GM23248 (cell line): ENCODE measurements at regions not wholly inside any gene's neighbourhood (a gene's known extent, or its start where the extent isn't known, plus 50 kb on each side); places are given as distances from the start of the nearest gene placed in this dataset.

Source experiments
- DNase-seq: peaks from one replicate; pipeline ENCODE4 v3.0.0-alpha.2; 2015
- H2AFZ ChIP-seq: fragments of 200-600 bp; sonication (generic); 2 replicates; pipeline ENCODE4 v1.6.1; 2016; ENCODE audit warnings: antibody characterized with exemption
- H3F3A ChIP-seq: fragments of 200-600 bp; sonication (generic); 2 replicates; pipeline ENCODE4 v1.6.1; 2016; ENCODE audit warnings: mild to moderate bottlenecking, antibody characterized with exemption, mixed run types; ENCODE audit not compliant: insufficient read depth
- H3K27ac ChIP-seq: fragments of 200-600 bp; sonication (generic); 2 replicates; pipeline ENCODE4 v1.5.1; 2016; ENCODE audit warnings: mild to moderate bottlenecking
- H3K27me3 ChIP-seq: fragments of 200-600 bp; sonication (generic); replicated peaks from 2 replicates; pipeline ENCODE4 v1.6.1; 2016; ENCODE audit warnings: mild to moderate bottlenecking; ENCODE audit not compliant: insufficient read depth
- H3K36me3 ChIP-seq: fragments of 200-600 bp; sonication (generic); 2 replicates; pipeline ENCODE4 v1.6.1; 2016; ENCODE audit warnings: low read depth, mild to moderate bottlenecking
- H3K4me1 ChIP-seq: fragments of 200-600 bp; sonication (generic); 2 replicates; pipeline ENCODE4 v1.6.1; 2016; ENCODE audit warnings: mild to moderate bottlenecking; ENCODE audit not compliant: insufficient read depth
- H3K4me2 ChIP-seq: fragments of 200-600 bp; sonication (generic); one replicate; pipeline ENCODE4 v1.6.1; 2016; ENCODE audit warnings: mild to moderate bottlenecking; ENCODE audit not compliant: unreplicated experiment
- H3K4me3 ChIP-seq: fragments of 200-600 bp; sonication (generic); 2 replicates; pipeline ENCODE4 v1.5.1; 2016; ENCODE audit warnings: mild to moderate bottlenecking
- H3K79me2 ChIP-seq: fragments of 200-600 bp; sonication (generic); 2 replicates; pipeline ENCODE4 v1.6.1; 2016; ENCODE audit warnings: mild to moderate bottlenecking; ENCODE audit not compliant: insufficient read depth
- H3K9ac ChIP-seq: fragments of 200-600 bp; sonication (generic); 2 replicates; pipeline ENCODE4 v1.6.1; 2016; ENCODE audit warnings: mild to moderate bottlenecking
- H3K9me2 ChIP-seq: fragments of 200-600 bp; sonication (generic); 2 replicates; pipeline ENCODE4 v1.6.1; 2016; ENCODE audit warnings: mixed run types, mild to moderate bottlenecking, moderate library complexity; ENCODE audit not compliant: insufficient read depth
- H3K9me3 ChIP-seq: fragments of 200-600 bp; sonication (generic); one replicate; pipeline ENCODE4 v1.6.1; 2017; ENCODE audit warnings: low read depth
- H4K20me1 ChIP-seq: fragments of 200-600 bp; sonication (generic); 2 replicates; pipeline ENCODE4 v1.6.0; 2016; ENCODE audit not compliant: insufficient read depth
- EZH2 ChIP-seq: fragments of 200-600 bp; sonication (generic); IDR thresholded peaks from 2 replicates; pipeline ENCODE4 v1.6.1; 2018; ENCODE audit warnings: antibody characterized with exemption, mild to moderate bottlenecking; ENCODE audit not compliant: insufficient read depth, poor library complexity, severe bottlenecking
- EZH2phosphoT487 ChIP-seq: fragments of 200-600 bp; sonication (generic); IDR thresholded peaks from 2 replicates; pipeline ENCODE4 v1.6.1; 2018; ENCODE audit warnings: antibody characterized with exemption, moderate library complexity, mild to moderate bottlenecking, low read depth; ENCODE audit not compliant: insufficient read depth
- WGBS, 2 experiments: methylation state at CpG; one replicate each; pipeline ENCODE4 v1.1.6; 2015 to 2017; ENCODE audit warnings: low lambda C conversion rate in 2 of 2, low coverage in 1 of 2; ENCODE audit errors: missing lambda C conversion rate in 2 of 2; 5-methylcytosine and 5-hydroxymethylcytosine counted together
- in situ Hi-C: fragments of 300-500 bp; cut with MboI; formaldehyde crosslinking; loops from 2 replicates; pipeline ENCODE4 v1.15.0; 2020

GRCh38 chr3:99084156-99084555 lies 182.7 kb upstream of the DCBLD2 start:
- H3K36me3 ChIP-seq, result no peaks in the 10 kb centered on the region
- no peak for DNase-seq
- H3K9me2 ChIP-seq, result no peaks in the 10 kb centered on the region
- H3K4me1 ChIP-seq, result no peaks in the 10 kb centered on the region
- H3K27ac ChIP-seq, result no peak overlapping the region
- TF ChIP-seq EZH2 (no peak), EZH2phosphoT487 (no peak)
- no peak overlapping the region for H2AFZ ChIP-seq
- no peak overlapping the region for H3K9ac ChIP-seq
- no peak overlapping the region for H3K4me2 ChIP-seq
- H3K9me3 ChIP-seq, result no peaks in the 10 kb centered on the region
- H3K79me2 ChIP-seq, result no peaks in the 10 kb centered on the region
- H4K20me1 ChIP-seq, result no peaks in the 10 kb centered on the region
- in situ Hi-C loops, result no loop called here
- WGBS, 2 experiments, result 75 to 78% methylated on average over 2 of the region's 2 CpGs
- H3F3A ChIP-seq, result peaks cover 9% of the 10 kb centered on the region; the same call in 1 of the 2 replicates
- H3K4me3 ChIP-seq, result no peak overlapping the region
- H3K27me3 ChIP-seq, result no peaks in the 10 kb centered on the region

- Histone ChIP-seq H4K20me1 (no peaks in the 10 kb centered on the region), H3K4me3 (no peak overlapping the region), H3K4me2 (no peak overlapping the region), H2AFZ (no peak overlapping the region), H3K9me2 (no peaks in the 10 kb centered on the region), H3K79me2 (no peaks in the 10 kb centered on the region), H3K9me3 (no peaks in the 10 kb centered on the region), H3K27ac (no peak overlapping the region), H3K9ac (no peak overlapping the region), H3K27me3 (peaks cover 15% of the 10 kb centered on the region; the same call in 1 of the 2 replicates), H3F3A (no peaks in the 10 kb centered on the region), H3K4me1 (no peaks in the 10 kb centered on the region), H3K36me3 (no peaks in the 10 kb centered on the region)
- in situ Hi-C loops, result no loop called here
- TF ChIP-seq EZH2phosphoT487 (no peak), EZH2 (no peak)
- no peak for DNase-seq
- WGBS, 2 experiments, result 46 to 54% methylated on average over 6 of the region's 6 CpGs
Measured at GRCh38 chr3:99071096-99071495, 169.6 kb upstream of the DCBLD2 start.

- no peak overlapping the region for H3K4me3 ChIP-seq
- no peak overlapping the region for H3K9ac ChIP-seq
- no peaks in the 10 kb centered on the region for H3K4me1 ChIP-seq
- no peaks in the 10 kb centered on the region for H3K9me3 ChIP-seq
- H3F3A ChIP-seq, result no peaks in the 10 kb centered on the region
- H3K27me3 ChIP-seq, result peaks cover 21% of the 10 kb centered on the region; the same call in 1 of the 2 replicates
- in situ Hi-C loops, result no loop called here
- no peaks in the 10 kb centered on the region for H3K36me3 ChIP-seq
- no peak for TF ChIP-seq EZH2phosphoT487
- no peak for DNase-seq
- no peak overlapping the region for H3K27ac ChIP-seq
- 61 to 63% methylated on average over 1 of the region's 1 CpG for WGBS, 2 experiments
- H4K20me1 ChIP-seq, result no peaks in the 10 kb centered on the region
- H3K9me2 ChIP-seq, result no peaks in the 10 kb centered on the region
- no peaks in the 10 kb centered on the region for H3K79me2 ChIP-seq
- H2AFZ ChIP-seq, result no peak overlapping the region
- H3K4me2 ChIP-seq, result no peak overlapping the region
Measured at GRCh38 chr3:99069973-99070372, 168.5 kb upstream of the DCBLD2 start.

GRCh38 chr3:99066863-99067262 lies 165.4 kb upstream of the DCBLD2 start:
- in situ Hi-C loops, result no loop called here

GRCh38 chr3:99049164-99049563 lies 147.7 kb upstream of the DCBLD2 start:
- no peaks in the 10 kb centered on the region for H3K27me3 ChIP-seq
- TF ChIP-seq EZH2 (no peak), EZH2phosphoT487 (no peak)
- no peaks in the 10 kb centered on the region for H3F3A ChIP-seq
- 22 to 33% methylated on average over 1 of the region's 1 CpG for WGBS, 2 experiments
- no peak overlapping the region for H3K27ac ChIP-seq
- H2AFZ ChIP-seq, result no peak overlapping the region
- no peak overlapping the region for H3K9ac ChIP-seq
- no peaks in the 10 kb centered on the region for H3K9me3 ChIP-seq
- no peaks in the 10 kb centered on the region for H3K36me3 ChIP-seq
- no peaks in the 10 kb centered on the region for H4K20me1 ChIP-seq
- H3K4me3 ChIP-seq, result no peak overlapping the region
- H3K79me2 ChIP-seq, result no peaks in the 10 kb centered on the region
- H3K9me2 ChIP-seq, result no peaks in the 10 kb centered on the region
- no peaks in the 10 kb centered on the region for H3K4me1 ChIP-seq
- H3K4me2 ChIP-seq, result no peak overlapping the region
- DNase-seq, result no peak
- in situ Hi-C loops, result loop anchor here (25.0 kb wide), 1 partner anchor 713 kb away; no protein-coding TSS in a partner anchor

More at GRCh38 chr3:99066863-99067262, 165.4 kb upstream of the DCBLD2 start:
- Histone ChIP-seq H3K4me3 (no peak overlapping the region), H3K4me2 (no peak overlapping the region), H3K27me3 (peaks cover 21% of the 10 kb centered on the region), H3K79me2 (no peaks in the 10 kb centered on the region), H2AFZ (no peak overlapping the region), H3K27ac (no peak overlapping the region), H3F3A (no peaks in the 10 kb centered on the region), H3K36me3 (no peaks in the 10 kb centered on the region), H3K4me1 (no peaks in the 10 kb centered on the region), H3K9me3 (no peaks in the 10 kb centered on the region), H3K9ac (no peak overlapping the region), H4K20me1 (no peaks in the 10 kb centered on the region), H3K9me2 (no peaks in the 10 kb centered on the region)
- DNase-seq, result no peak
- 47 to 49% methylated on average over 4 of the region's 4 CpGs for WGBS, 2 experiments
- no peak for TF ChIP-seq EZH2phosphoT487
- TF ChIP-seq EZH2, result no peak
